Right hindlimb (tissue), 1 donor: ENCODE measurements at regions not wholly inside any gene's neighbourhood (a gene's known extent, or its start where the extent isn't known, plus 50 kb on each side); places are given as distances from the start of the nearest gene placed in this dataset.

Experiments used
- DNase-seq: peaks from one replicate; pipeline ENCODE4 v3.0.0-alpha.2; 2018

DNA sequence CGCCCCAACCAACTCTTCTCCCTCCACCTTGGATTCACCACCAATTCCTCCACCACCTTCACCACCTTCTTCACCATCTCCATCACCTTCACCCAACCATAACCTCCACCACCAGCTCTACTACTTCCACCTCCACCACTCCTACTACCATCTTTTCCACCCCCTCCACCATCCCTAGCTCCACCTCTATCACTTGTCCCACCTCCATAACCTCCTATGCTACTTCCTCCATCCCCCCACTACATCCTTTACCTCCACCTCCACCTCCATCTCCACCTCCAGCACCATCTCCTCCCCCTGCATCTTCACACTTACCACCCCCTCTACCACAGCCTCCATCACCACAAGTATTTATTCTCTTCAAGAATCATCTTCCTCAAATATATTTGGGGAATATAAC is 254.9 kb upstream of the EGLN3 start:
- no peak for DNase-seq

DNA sequence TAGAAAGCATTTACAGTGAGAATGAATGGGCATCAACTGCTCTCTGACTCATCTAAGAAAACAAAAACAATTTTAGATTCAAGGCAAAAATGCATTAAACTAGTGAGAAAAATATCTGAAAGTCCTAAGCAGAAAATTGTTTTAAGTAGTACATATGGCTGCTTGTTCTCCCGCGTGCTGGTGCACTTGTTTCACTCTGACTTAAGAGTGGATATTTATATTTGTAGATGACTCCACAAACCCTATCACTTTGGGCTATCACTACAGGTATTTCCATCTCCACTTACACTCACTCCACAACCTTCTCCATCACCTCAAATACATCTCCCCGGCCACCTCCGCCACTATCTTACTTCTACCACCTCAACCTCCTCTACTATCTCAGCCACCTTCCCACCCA is 253.9 kb upstream of the EGLN3 start:
- no peak for DNase-seq

DNA sequence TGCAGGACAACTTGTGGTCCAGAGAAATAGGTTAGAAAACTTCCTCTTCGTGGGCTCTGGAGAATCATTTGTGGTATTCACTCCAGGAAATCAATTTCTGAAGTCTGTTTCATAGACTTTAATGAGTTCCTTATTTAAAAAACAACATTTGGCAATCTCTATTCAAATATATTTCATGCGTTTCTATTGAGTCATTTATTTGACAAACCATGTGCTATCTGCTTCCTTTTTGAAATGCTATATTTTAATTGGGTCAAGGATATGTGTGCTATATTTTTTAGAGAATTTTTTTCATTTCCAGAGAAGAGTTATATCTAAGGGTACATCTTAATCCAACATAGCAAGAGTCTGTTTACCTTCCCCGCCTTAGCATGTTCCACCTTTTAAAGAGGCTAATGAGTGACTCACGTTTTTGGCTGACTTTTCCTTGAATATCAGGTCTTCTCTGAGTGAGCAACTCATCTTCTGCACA is 252.4 kb upstream of the EGLN3 start:
- DNase-seq, result no peak

DNA sequence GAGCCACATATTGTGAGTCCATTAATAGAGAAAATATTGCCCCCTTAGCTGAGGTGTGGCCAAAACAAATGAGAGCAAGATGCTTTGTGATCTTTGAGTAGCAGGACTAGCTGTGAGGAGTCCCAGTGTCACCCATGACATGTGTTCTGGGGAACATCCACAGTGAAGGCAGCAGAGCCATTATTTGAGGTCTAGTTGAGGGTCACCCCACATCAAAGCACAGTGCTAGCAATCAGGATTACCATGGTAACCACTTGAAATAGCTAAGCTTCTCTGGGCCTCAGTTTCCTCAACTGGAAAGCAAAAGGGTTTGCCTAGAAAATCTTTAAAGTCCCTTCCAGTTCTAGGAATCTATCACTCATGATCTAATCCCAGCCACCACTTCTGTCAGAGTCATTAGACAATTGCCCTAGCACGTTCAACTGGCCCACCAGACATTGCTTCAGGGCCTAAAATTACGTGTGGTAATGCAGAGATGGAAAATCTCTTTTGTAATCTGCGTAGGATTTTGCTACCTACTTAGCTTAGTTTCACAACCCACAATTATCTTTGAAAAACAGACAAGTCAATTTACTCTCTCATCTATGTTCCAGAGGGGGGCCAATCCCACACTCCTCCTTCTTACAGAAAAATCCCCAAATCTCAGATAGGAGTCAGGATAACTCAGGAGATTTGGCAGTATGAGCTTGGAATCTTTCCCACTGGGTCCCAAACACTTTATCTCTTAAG is 251.2 kb upstream of the EGLN3 start:
- no peak for DNase-seq

DNA sequence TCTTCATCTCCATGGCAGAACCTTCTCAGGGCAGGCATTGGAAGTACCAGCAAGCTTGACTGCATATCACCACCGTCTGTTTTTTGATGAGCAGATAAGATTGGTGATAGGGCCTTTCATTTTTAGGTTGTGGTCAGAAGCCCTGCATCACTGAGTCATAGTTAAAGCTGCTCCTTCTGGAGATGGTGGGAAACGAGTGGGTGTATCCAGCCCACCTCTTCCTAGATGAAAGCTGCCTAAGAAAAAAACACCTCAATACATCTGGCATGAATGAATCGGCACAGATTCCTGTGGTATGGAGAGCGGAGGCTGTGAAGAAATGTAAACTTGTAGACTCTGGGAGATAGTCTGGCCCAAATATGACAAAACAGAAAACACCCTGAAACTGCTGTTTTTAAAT is 248.7 kb upstream of the EGLN3 start:
- no peak for DNase-seq

DNA sequence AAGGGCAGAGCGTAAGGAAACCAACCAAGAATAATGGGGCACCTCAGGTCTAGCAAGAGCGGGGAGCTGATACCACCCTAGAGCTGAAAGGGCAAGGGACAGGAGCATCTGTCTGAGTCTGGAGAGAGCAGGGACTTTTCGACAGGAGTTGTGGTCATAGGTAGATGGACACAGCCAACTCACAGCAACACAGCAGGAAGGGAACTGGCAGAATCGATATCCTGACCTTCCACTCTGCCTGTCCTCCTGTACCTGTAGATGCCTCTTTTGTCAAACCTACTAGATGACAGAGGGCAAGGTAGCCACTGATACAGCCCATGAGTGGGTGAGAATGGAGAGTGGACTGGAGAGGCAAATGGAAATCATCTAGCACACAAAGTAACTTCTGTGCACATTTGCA is 247.2 kb upstream of the EGLN3 start:
- DNase-seq, result no peak

DNA sequence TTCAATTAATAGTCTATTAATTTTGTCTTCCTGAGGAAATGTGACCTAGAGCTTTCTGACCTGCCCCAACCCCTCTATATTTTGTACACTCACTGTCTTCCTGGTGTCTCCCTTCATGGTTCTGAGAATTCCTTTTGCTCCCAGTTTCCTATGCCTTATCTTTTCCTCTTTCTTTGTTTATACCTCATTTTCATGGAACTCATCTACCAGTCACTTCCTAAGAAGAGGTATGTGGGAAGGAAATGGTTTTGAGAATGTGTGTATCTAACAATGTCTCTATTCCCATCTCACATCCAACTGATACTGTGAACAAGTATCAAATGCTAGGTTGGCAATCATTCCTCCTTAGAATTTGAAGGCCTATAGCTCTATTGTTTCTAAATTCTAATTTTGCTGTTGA is 245.1 kb upstream of the EGLN3 start:
- no peak for DNase-seq

DNA sequence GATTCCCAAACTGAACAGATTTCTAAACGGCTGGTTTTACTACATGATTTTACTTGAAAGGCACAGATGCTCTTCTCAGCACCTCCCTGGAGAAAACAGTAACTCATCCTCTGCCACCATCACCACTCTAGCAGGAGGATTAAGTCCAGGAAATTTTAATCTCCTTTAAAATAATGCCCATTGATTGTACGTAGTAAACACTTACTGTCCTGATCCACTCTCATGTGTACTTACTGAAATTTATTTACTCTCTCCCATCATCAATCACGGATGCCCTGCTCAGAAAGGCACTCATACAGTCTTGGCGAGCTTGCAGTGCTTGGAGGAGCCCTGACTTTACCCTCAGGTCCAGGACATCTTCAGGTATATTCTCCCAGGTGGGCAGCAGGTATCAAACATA is 239.8 kb upstream of the EGLN3 start:
- DNase-seq, result no peak

DNA sequence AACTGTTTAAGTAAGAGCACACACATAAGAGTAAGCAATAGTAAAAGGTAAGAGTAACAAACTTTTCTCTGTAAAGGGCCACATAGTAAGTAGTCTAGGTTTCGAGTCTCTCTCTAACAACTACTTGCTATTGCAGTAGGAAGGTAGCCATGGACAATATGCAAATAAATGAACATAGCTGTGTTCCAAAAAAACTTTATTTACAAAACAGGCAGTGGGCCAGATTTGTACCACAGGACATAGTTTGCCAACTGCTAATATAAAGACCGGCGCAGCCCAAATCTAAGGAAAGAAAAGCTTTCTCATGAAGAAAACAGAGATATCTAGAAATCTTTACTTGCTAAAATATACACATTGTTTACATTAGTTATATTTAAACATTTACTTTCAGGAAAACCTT is 239.0 kb upstream of the EGLN3 start:
- no peak for DNase-seq

DNA sequence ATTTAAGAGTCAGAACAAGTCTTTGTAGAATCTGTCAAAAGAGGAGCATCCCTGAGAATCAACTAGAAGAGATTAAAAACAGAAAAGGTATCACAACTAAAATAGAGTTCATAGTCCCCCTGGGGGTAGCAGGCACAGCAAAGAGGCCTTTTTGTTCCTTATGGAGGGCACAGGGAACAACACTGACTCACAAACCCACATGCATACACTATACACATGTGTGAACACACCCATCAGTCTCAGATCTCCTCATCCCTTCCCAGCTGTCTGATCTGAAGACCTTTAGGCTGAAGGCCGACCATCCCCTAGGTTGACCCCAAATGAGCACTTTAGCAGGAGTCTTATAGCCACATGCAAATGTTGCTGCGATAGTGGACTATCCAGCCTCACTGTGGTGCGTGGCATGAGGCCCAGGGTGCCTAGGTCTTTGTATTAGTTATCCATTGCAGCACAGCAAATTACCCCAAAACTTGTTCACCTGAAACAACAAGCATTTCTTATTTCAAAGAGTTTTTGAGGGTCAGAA is 236.7 kb upstream of the EGLN3 start:
- no peak for DNase-seq

DNA sequence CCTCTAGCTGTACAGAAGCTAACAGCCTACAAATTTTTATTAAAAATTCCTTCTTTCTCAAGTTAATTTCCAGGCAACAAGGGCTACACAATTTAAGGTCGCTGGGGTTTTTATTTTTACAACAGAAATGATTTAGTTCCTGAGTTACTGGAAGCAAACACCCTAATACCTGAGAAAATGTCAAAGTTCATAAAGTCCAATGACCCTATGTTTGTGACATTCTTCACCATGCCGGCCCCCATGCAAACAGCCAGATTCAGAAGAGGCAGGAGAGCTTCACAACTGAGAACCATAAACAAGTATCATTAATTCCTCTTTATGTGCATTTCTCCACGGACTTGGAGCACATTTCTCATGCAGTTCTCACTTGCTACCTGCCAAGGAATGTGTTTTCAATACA is 236.2 kb upstream of the EGLN3 start:
- DNase-seq, result no peak

DNA sequence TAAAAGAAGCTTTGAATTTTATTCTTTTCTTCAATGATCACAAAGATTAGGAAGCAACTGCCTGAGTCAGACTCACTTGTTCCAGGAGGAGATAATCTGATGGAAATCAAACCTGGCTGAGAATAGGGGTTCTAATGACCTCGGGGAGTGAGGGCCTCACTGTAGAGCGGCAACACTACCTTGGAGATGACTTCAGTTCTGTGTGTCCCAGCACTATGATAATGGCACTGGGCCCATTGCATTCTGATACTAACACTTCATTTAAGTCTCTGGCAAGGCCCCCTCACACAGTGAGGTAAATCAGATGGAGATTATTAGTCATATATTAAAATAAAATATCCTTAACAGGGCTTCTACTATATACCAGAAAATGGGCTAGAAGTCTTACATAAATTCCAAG is 233.3 kb upstream of the EGLN3 start:
- peak; percentile 51 for DNase-seq

DNA sequence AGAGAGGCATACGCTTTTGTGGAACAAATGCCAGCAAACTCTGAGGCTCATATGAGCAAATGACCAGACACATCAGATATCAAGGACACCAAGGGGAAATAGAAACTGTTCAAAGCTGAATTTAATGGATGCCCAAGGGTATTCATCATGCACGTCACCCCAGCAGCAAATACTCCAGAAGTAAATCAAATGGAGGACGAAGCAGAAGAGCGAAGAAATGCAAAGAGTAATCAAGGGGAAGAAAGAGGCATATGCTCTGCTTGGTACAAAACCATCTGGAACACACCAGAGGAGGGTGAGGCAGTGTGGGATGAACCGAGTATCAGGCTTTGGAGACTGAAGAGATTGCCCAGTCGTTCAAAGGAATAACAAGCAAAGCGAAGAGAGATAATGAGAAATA is 232.6 kb upstream of the EGLN3 start:
- no peak for DNase-seq

DNA sequence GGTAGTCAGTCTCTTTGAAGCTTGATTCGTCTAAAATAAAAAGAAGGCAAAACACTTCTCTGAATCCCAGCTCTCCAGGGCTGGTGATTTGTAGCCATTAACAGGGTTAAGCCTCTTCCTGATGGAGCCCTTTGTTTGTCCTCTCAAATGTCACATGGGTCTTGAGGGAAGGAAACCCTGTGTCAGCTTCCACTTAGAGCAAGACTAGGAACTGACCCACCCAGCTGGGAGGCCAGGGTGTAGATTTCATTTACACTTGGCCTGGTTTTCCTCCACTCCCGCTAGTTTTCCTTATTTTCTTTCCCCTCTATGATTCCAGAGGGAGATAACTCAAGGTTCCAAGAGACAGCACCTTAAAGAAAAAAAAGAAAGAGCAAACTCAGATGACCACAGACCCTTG is 230.5 kb upstream of the EGLN3 start:
- no peak for DNase-seq

DNA sequence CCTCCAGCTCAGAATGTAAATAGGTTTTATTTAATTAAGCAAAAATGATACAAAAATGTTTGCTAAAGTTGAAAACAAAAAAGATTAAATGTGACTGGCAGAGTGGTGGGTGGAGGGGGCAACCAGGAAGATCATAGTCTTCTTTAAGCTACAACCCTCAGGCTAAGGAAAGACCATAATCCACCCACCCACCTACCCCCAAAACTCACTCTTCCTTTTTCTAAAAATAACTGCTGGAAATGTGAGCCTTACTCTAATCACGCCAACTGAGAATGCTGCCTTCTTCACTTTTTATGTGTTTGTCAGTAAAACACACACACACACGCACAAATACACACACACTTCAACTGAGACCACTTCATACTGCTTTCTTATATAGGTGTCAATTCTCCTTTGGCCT is 230.0 kb upstream of the EGLN3 start:
- no peak for DNase-seq

DNA sequence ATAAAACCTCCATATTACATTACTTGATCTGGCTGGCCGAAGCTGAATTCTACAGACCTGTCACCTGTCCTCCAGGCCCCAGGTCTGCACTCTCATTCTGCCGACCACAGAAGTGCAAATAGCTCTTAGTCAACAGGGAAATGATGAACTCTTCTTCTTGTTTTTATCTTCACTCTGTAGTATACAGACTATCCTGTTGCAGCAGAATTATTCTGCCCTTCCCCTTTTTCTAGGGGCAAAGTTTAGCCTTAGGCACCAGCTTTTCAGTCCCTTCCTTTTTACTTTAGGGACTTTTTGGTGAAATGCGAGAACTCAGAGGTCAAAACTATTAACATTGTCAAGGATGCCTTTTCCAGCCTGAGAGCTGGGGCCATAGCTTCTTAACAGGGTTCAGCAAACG is 229.6 kb upstream of the EGLN3 start:
- DNase-seq, result no peak

DNA sequence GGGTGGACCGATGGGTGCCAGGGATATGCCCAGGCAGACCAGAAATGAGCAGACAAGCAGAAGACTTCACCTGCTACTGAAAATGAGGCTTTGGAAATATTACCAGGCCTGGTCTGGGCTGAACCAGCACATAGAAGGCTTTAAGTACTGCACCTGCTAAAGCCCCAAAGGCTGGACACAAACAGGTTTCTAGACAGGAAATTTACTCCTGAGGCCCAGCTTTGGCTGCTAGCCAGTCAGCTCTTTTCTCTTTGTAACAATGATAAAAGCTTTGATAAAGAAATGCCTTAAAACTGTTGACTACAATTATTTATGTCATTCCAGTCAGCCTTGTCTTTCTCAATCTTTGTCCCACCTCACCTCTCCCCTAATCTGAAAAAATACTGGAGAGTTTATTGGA is 228.9 kb upstream of the EGLN3 start:
- no peak for DNase-seq

DNA sequence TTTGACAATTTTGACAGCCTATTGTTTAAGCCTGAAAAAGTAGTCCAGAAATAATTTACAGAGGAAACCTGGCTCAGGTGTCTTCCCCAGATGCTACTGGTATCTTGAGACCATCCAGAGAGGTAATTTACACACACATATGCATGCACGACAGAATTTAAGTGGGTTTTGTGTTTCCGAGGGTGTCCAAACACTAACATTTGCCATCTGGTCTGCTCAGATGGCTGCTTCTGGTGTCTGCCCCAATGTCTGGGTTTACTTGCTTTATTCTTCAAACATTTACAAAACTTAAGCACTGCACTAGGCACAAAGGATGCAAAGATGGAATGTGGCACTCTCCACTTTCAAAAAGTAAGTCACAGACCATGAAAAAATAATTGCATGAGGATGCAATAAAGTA is 226.6 kb upstream of the EGLN3 start:
- no peak for DNase-seq

DNA sequence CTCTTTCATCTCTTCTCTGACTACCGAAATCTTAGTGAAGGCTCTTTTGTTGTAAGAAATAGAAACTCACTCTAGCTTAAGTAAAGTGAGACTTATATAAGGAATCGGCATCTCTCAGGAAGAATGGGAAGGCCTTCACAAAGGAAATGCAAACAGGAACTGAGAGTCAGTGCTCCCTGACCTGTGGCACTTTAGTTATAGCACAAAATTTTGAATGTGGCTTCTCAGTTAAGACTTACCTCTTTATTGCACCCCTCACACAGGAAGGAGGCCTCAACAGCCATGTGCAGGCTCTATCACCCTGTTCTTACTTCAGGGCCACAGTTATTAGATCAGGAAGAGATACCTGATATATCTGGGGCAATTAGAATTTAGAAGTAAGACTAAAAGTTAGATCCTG is 224.7 kb upstream of the EGLN3 start:
- no peak for DNase-seq

DNA sequence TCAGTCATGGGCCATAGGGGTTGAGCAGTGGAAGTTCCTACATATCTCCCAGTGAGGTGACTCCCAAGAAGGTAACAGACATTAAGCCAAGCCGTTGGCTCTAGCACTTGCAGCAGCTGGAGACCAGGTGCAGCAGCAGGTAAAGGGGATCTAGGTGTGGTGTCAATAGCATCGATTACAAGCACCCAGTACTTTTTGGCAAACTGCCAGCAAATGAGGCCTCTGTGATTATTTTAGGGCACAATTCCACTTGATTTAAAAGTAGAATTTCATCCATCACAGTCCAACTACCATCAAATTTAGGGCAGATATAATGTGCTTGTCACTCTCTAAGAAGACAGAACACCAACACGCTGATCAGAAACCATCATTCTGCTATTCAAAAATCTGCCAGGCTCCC is 224.1 kb upstream of the EGLN3 start:
- DNase-seq, result no peak

DNA sequence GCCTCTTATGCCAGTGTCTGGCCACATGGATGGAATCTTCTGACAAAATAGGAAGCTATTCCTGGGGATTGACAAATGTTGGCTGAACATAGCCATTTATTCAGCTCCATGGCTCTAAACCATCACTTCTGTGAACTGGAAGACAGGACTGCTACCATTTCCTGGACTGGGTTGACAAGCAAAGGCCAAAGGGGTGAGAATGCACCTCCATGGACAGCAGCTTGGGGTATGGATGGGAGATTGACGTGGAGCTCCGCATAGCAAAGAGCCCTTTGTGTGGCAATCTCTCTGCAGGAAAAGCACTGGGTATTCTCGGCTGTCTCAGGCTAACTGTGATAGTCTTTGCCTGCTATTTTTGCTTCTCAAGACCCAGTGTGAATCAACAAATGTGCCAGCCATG is 223.0 kb upstream of the EGLN3 start:
- DNase-seq, result no peak

DNA sequence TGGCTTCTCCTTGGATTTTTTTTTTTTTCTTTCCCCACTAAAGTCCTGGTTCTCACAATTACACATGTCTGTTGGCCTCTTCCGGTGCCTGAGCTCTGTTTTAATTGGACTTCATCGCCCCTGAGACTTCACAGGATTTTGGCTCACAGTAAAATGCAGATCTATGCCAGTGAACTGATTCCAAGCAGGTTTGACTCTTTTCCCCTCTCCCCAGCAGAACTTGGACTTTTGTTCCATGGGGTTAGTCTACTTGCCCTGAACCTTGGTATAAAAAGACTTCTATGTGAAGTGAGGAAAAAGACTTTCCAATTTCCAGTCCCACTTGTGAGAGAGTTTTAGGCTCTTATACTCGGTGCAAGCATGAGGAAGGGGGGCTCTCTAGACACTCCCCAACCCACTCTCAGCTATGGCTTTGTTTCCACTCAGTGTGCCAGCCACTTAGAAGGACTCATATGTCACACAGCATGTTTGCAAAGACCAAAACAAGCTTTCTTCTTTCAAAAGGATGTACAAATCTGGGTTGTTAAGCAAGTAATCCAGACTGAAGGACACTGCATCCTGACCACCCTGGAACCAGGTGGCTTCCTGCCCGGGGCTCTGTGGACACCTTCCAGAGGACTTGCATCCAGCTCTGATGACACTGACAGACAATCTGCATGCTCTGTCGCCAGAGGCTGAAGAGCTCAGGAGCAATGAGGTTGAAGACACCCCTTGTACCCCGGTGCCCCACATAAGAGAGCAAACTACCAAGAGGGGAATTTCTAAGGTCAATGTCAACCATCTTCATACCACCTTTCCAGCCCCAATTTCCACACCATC is 221.9 kb upstream of the EGLN3 start:
- peak; percentile 58 for DNase-seq

DNA sequence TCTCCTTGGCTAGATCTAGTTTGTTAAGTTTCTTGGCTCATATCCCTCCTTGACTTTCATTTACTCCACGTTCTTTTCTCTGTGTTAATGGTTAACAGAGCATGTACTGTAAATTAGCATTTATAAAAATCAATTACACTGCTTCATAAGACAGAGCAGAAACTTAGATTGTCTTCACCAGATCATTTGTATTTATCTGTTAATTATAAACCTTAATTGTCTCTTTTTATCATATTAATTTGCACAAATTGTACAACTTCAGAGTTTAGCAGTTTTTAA is 221.2 kb upstream of the EGLN3 start:
- DNase-seq, result no peak

DNA sequence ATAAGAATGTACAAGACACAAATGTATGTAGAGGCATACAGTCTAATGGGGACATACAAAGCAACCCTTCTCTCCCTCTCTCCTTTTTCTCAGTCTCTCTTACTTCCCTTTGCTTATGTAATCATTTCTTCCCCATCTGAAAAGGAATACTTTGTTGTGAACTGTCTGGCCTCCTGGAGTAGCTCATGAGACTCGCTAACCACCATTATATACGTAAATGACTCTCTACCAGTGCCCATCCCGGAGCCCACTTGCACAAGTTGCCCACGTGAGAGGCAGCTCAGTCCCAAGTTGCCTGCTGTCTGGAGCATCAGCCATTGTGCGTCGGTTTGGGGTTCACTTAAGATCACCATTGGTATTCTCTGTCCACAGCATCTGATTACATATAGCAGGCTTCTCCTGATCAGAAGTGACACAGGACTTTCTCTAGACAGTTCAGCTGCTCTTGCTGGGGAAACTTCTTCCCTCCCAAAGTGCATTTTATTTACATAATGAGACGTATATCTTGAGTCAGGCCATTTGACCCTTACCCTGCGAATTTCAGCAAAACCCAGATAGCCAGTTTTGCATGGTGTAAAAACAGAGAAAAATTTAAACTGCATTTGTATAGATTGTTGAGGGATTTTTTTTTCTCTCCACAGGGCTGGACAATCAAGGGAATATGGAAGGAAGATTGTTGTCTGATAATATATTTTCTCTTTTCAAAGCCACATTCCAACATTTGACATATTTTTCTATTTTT is 220.7 kb upstream of the EGLN3 start:
- no peak for DNase-seq
